ENCODE measurements at regions not wholly inside any gene's neighbourhood (a gene's known extent, or its start where the extent isn't known, plus 50 kb on each side); places are given as distances from the start of the nearest gene placed in this dataset.

- Histone ChIP-seq H3K9me3 (ENCODE audit: insufficient read depth, low read length) (no peaks in the 10 kb centered on the region), H3K9ac (ENCODE audit: insufficient read length, low read depth) (no peak overlapping the region), H3K27me3 (ENCODE audit: insufficient read depth, insufficient read length) (no peaks in the 10 kb centered on the region), H3K4me1 (ENCODE audit: insufficient read depth, insufficient read length) (no peaks in the 10 kb centered on the region), H3K36me3 (ENCODE audit: insufficient read depth, insufficient read length, low read length) (no peaks in the 10 kb centered on the region), H3K4me3 (ENCODE audit: insufficient read length, low read depth) (no peak overlapping the region)
- DNase-seq (ENCODE audit: low read depth, low spot score): no peak
- TF ChIP-seq ZNF274 (IDR thresholded peaks at IDR 0.05; ENCODE audit: low read depth, low read length) (no peak), SUZ12 (IDR thresholded peaks at IDR 0.05; ENCODE audit: extremely low read depth, insufficient read depth, insufficient read length) (no peak), YY1 (IDR thresholded peaks at IDR 0.05; ENCODE audit: insufficient read depth, insufficient read length) (no peak)
Measured at GRCh38 chr12:88921890-88922532, 341.7 kb upstream of the KITLG start.

GRCh38 chr12:88921434-88921833, 341.2 kb upstream of the KITLG start:
- Histone ChIP-seq H3K27me3 (ENCODE audit: insufficient read depth, insufficient read length) (no peaks in the 10 kb centered on the region), H3K9ac (ENCODE audit: insufficient read length, low read depth) (no peak overlapping the region), H3K9me3 (ENCODE audit: insufficient read depth, low read length) (no peaks in the 10 kb centered on the region), H3K36me3 (ENCODE audit: insufficient read depth, insufficient read length, low read length) (no peaks in the 10 kb centered on the region), H3K4me3 (ENCODE audit: insufficient read length, low read depth) (no peak overlapping the region), H3K4me1 (ENCODE audit: insufficient read depth, insufficient read length) (no peaks in the 10 kb centered on the region)
- DNase-seq (ENCODE audit: low read depth, low spot score): no peak
- TF ChIP-seq YY1 (IDR thresholded peaks at IDR 0.05; ENCODE audit: insufficient read depth, insufficient read length): no peak
- TF ChIP-seq ZNF274 (IDR thresholded peaks at IDR 0.05; ENCODE audit: low read depth, low read length): no peak

- no peaks in the 10 kb centered on the region for H3K9me3 ChIP-seq (ENCODE audit: insufficient read depth, low read length)
- no peaks in the 10 kb centered on the region for H3K36me3 ChIP-seq (ENCODE audit: insufficient read depth, insufficient read length, low read length)
- H3K4me1 ChIP-seq (ENCODE audit: insufficient read depth, insufficient read length): no peaks in the 10 kb centered on the region
- H3K9ac ChIP-seq (ENCODE audit: insufficient read length, low read depth): no peak overlapping the region
- TF ChIP-seq ZNF274 (IDR thresholded peaks at IDR 0.05; ENCODE audit: low read depth, low read length): no peak
- no peak for TF ChIP-seq YY1 (IDR thresholded peaks at IDR 0.05; ENCODE audit: insufficient read depth, insufficient read length)
- no peak for TF ChIP-seq SUZ12 (IDR thresholded peaks at IDR 0.05; ENCODE audit: extremely low read depth, insufficient read depth, insufficient read length)
- no peak for DNase-seq (ENCODE audit: low read depth, low spot score)
- H3K27me3 ChIP-seq (ENCODE audit: insufficient read depth, insufficient read length): no peaks in the 10 kb centered on the region
- H3K4me3 ChIP-seq (ENCODE audit: insufficient read length, low read depth): no peak overlapping the region
Measured at GRCh38 chr12:88918161-88918560, 337.9 kb upstream of the KITLG start.

- Histone ChIP-seq H3K36me3 (ENCODE audit: insufficient read depth, insufficient read length, low read length) (no peaks in the 10 kb centered on the region), H3K27me3 (ENCODE audit: insufficient read depth, insufficient read length) (no peaks in the 10 kb centered on the region), H3K4me1 (ENCODE audit: insufficient read depth, insufficient read length) (no peaks in the 10 kb centered on the region), H3K4me3 (ENCODE audit: insufficient read length, low read depth) (no peak overlapping the region), H3K9me3 (ENCODE audit: insufficient read depth, low read length) (no peaks in the 10 kb centered on the region), H3K9ac (ENCODE audit: insufficient read length, low read depth) (no peak overlapping the region)
- TF ChIP-seq YY1 (IDR thresholded peaks at IDR 0.05; ENCODE audit: insufficient read depth, insufficient read length): no peak
- no peak for TF ChIP-seq ZNF274 (IDR thresholded peaks at IDR 0.05; ENCODE audit: low read depth, low read length)
- TF ChIP-seq SUZ12 (IDR thresholded peaks at IDR 0.05; ENCODE audit: extremely low read depth, insufficient read depth, insufficient read length): no peak
- no peak for DNase-seq (ENCODE audit: low read depth, low spot score)
Measured at GRCh38 chr12:88914967-88915366, 334.7 kb upstream of the KITLG start.

GRCh38 chr12:88909510-88909909, 329.2 kb upstream of the KITLG start:
- Histone ChIP-seq H3K9me3 (ENCODE audit: insufficient read depth, low read length) (no peaks in the 10 kb centered on the region), H3K9ac (ENCODE audit: insufficient read length, low read depth) (no peak overlapping the region), H3K27me3 (ENCODE audit: insufficient read depth, insufficient read length) (no peaks in the 10 kb centered on the region), H3K4me1 (ENCODE audit: insufficient read depth, insufficient read length) (no peaks in the 10 kb centered on the region), H3K36me3 (ENCODE audit: insufficient read depth, insufficient read length, low read length) (no peaks in the 10 kb centered on the region), H3K4me3 (ENCODE audit: insufficient read length, low read depth) (no peak overlapping the region)
- no peak for TF ChIP-seq YY1 (IDR thresholded peaks at IDR 0.05; ENCODE audit: insufficient read depth, insufficient read length)
- no peak for TF ChIP-seq SUZ12 (IDR thresholded peaks at IDR 0.05; ENCODE audit: extremely low read depth, insufficient read depth, insufficient read length)
- TF ChIP-seq ZNF274 (IDR thresholded peaks at IDR 0.05; ENCODE audit: low read depth, low read length): no peak
- no peak for DNase-seq (ENCODE audit: low read depth, low spot score)

- H3K9me3 ChIP-seq (ENCODE audit: insufficient read depth, low read length): no peaks in the 10 kb centered on the region
- no peak overlapping the region for H3K9ac ChIP-seq (ENCODE audit: insufficient read length, low read depth)
- TF ChIP-seq YY1 (IDR thresholded peaks at IDR 0.05; ENCODE audit: insufficient read depth, insufficient read length) (no peak), ZNF274 (IDR thresholded peaks at IDR 0.05; ENCODE audit: low read depth, low read length) (no peak), SUZ12 (IDR thresholded peaks at IDR 0.05; ENCODE audit: extremely low read depth, insufficient read depth, insufficient read length) (no peak)
- no peak overlapping the region for H3K4me3 ChIP-seq (ENCODE audit: insufficient read length, low read depth)
- no peaks in the 10 kb centered on the region for H3K36me3 ChIP-seq (ENCODE audit: insufficient read depth, insufficient read length, low read length)
- H3K27me3 ChIP-seq (ENCODE audit: insufficient read depth, insufficient read length): no peaks in the 10 kb centered on the region
- no peak for DNase-seq (ENCODE audit: low read depth, low spot score)
- no peaks in the 10 kb centered on the region for H3K4me1 ChIP-seq (ENCODE audit: insufficient read depth, insufficient read length)
Measured at GRCh38 chr12:88908345-88908744, 328.1 kb upstream of the KITLG start.

- no peak for DNase-seq (ENCODE audit: low read depth, low spot score)
- H3K9me3 ChIP-seq (ENCODE audit: insufficient read depth, low read length): no peaks in the 10 kb centered on the region
- H3K4me1 ChIP-seq (ENCODE audit: insufficient read depth, insufficient read length): no peaks in the 10 kb centered on the region
- TF ChIP-seq SUZ12 (IDR thresholded peaks at IDR 0.05; ENCODE audit: extremely low read depth, insufficient read depth, insufficient read length) (no peak), YY1 (IDR thresholded peaks at IDR 0.05; ENCODE audit: insufficient read depth, insufficient read length) (no peak), ZNF274 (IDR thresholded peaks at IDR 0.05; ENCODE audit: low read depth, low read length) (no peak)
- no peaks in the 10 kb centered on the region for H3K27me3 ChIP-seq (ENCODE audit: insufficient read depth, insufficient read length)
- H3K36me3 ChIP-seq (ENCODE audit: insufficient read depth, insufficient read length, low read length): no peaks in the 10 kb centered on the region
- no peak overlapping the region for H3K4me3 ChIP-seq (ENCODE audit: insufficient read length, low read depth)
- H3K9ac ChIP-seq (ENCODE audit: insufficient read length, low read depth): no peak overlapping the region
Measured at GRCh38 chr12:88904705-88905104, 324.4 kb upstream of the KITLG start.
